ENCODE measurements at regions not wholly inside any gene's neighbourhood (a gene's known extent, or its start where the extent isn't known, plus 50 kb on each side); places are given as distances from the start of the nearest gene placed in this dataset.

DNA sequence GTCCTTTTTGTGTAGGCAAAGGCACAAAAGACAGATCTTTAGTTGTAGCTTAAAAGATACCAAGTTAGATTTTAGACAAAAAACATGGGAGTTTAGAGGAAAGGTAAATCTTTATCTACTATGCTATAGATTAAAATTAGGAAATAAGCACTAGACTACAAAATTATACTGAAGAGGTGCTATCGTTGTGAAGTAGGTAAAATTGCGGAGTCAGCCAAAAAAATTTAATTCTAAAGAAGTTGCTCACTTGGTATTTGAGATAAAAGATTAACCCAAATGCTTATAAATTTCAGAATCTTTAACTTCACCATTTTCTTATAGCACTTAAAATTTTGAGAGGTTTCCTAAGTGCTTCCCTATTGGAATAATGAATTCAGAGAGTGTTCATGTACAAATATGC lies 604.1 kb downstream of the GRXCR1 start:
- TF ChIP-seq, protein P1, sequence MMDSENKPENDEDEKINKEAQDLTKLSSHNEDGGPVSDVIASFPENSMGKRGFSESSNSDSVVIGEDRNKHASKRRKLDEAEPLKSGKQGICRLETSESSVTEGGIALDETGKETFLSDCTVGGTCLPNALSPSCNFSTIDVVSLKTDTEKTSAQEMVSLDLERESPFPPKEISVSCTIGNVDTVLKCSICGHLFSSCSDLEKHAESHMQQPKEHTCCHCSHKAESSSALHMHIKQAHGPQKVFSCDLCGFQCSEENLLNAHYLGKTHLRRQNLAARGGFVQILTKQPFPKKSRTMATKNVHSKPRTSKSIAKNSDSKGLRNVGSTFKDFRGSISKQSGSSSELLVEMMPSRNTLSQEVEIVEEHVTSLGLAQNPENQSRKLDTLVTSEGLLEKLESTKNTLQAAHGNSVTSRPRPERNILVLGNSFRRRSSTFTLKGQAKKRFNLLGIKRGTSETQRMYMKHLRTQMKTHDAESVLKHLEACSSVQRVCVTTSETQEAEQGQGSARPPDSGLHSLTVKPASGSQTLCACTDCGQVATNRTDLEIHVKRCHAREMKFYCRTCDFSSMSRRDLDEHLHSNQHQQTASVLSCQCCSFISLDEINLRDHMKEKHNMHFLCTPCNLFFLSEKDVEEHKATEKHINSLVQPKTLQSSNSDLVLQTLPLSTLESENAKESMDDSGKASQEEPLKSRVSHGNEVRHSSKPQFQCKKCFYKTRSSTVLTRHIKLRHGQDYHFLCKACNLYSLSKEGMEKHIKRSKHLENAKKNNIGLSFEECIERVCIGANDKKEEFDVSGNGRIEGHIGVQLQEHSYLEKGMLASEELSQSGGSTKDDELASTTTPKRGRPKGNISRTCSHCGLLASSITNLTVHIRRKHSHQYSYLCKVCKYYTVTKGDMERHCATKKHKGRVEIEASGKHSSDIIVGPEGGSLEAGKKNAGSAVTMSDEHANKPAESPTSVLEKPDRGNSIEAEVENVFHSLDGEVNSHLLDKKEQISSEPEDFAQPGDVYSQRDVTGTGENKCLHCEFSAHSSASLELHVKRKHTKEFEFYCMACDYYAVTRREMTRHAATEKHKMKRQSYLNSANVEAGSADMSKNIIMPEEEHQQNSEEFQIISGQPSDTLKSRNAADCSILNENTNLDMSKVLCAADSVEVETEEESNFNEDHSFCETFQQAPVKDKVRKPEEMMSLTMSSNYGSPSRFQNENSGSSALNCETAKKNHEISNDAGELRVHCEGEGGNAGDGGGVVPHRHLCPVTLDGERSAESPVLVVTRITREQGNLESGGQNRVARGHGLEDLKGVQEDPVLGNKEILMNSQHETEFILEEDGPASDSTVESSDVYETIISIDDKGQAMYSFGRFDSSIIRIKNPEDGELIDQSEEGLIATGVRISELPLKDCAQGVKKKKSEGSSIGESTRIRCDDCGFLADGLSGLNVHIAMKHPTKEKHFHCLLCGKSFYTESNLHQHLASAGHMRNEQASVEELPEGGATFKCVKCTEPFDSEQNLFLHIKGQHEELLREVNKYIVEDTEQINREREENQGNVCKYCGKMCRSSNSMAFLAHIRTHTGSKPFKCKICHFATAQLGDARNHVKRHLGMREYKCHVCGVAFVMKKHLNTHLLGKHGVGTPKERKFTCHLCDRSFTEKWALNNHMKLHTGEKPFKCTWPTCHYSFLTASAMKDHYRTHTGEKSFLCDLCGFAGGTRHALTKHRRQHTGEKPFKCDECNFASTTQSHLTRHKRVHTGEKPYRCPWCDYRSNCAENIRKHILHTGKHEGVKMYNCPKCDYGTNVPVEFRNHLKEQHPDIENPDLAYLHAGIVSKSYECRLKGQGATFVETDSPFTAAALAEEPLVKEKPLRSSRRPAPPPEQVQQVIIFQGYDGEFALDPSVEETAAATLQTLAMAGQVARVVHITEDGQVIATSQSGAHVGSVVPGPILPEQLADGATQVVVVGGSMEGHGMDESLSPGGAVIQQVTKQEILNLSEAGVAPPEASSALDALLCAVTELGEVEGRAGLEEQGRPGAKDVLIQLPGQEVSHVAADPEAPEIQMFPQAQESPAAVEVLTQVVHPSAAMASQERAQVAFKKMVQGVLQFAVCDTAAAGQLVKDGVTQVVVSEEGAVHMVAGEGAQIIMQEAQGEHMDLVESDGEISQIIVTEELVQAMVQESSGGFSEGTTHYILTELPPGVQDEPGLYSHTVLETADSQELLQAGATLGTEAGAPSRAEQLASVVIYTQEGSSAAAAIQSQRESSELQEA (CRISPR knock-in tag; IDR thresholded peaks at IDR 0.05; ENCODE audit: not compliant biosample characterization), result no peak
- TF ChIP-seq, protein P2, sequence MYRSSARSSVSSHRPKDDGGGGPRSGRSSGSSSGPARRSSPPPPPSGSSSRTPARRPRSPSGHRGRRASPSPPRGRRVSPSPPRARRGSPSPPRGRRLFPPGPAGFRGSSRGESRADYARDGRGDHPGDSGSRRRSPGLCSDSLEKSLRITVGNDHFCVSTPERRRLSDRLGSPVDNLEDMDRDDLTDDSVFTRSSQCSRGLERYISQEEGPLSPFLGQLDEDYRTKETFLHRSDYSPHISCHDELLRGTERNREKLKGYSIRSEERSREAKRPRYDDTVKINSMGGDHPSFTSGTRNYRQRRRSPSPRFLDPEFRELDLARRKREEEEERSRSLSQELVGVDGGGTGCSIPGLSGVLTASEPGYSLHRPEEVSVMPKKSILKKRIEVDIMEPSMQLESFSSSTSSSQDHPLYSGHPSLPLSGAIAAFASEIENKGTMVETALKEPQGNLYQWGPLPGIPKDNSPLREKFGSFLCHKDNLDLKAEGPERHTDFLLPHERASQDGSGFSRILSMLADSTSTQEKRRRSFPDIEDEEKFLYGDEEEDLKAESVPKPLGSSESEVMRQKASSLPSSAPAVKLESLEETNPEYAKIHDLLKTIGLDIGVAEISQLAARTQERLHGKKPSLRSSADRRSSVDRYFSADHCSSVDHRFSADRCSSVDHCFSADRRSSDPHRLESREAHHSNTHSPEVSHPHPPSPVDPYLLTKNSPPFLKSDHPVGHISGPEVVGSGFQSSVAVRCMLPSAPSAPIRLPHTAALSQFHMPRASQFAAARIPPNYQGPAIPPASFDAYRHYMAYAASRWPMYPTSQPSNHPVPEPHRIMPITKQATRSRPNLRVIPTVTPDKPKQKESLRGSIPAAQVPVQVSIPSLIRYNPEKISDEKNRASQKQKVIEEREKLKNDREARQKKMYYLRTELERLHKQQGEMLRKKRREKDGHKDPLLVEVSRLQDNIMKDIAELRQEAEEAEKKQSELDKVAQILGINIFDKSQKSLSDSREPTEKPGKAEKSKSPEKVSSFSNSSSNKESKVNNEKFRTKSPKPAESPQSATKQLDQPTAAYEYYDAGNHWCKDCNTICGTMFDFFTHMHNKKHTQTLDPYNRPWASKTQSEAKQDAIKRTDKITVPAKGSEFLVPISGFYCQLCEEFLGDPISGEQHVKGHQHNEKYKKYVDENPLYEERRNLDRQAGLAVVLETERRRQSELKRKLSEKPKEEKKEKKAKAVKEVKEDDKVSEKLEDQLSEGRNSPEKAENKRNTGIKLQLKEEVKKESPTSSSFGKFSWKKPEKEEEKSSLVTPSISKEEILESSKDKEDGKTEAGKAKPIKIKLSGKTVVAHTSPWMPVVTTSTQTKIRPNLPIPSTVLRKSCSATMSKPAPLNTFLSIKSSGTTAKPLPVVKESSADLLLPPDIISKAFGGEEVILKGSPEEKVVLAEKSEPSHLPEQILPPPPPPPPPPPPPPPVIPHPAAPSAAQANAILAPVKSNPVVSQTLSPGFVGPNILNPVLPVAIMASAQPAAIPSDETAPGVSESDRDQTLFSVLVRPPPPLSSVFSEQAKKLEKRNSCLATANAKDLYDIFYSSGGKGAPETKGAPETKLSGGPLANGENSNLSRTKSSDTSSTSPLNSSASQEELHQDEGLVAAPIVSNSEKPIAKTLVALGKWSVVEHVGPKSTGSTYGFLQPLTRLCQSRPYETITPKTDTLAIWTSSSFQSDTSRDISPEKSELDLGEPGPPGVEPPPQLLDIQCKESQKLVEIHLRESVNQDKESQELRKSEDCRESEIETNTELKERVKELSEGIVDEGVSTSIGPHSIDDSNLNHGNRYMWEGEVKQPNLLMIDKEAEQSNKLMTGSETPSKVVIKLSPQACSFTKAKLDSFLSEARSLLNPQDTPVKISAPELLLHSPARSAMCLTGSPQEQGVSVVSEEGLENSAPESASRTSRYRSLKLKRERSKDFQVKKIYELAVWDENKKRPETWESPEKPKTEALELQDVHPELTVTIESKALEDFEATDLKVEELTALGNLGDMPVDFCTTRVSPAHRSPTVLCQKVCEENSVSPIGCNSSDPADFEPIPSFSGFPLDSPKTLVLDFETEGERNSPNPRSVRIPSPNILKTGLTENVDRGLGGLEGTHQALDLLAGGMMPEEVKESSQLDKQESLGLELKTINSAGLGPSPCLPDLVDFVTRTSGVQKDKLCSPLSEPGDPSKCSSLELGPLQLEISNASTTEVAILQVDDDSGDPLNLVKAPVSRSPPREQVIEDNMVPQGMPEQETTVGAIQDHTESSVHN (CRISPR knock-in tag; IDR thresholded peaks at IDR 0.05), result no peak
- TF ChIP-seq, protein P3, sequence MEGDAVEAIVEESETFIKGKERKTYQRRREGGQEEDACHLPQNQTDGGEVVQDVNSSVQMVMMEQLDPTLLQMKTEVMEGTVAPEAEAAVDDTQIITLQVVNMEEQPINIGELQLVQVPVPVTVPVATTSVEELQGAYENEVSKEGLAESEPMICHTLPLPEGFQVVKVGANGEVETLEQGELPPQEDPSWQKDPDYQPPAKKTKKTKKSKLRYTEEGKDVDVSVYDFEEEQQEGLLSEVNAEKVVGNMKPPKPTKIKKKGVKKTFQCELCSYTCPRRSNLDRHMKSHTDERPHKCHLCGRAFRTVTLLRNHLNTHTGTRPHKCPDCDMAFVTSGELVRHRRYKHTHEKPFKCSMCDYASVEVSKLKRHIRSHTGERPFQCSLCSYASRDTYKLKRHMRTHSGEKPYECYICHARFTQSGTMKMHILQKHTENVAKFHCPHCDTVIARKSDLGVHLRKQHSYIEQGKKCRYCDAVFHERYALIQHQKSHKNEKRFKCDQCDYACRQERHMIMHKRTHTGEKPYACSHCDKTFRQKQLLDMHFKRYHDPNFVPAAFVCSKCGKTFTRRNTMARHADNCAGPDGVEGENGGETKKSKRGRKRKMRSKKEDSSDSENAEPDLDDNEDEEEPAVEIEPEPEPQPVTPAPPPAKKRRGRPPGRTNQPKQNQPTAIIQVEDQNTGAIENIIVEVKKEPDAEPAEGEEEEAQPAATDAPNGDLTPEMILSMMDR (CRISPR knock-in tag; IDR thresholded peaks at IDR 0.05), result no peak
- TF ChIP-seq ZNF121 (CRISPR knock-in tag; IDR thresholded peaks at IDR 0.05) (no peak), EP300 (IDR thresholded peaks at IDR 0.05; ENCODE audit: low read depth in 2 of 2, low read length in 2 of 2) (no peak), EP300 (CRISPR knock-in tag; IDR thresholded peaks at IDR 0.05; ENCODE audit: borderline replicate concordance) (no peak), ZSCAN21 (CRISPR knock-in tag; IDR thresholded peaks at IDR 0.05; ENCODE audit: borderline replicate concordance) (no peak), RFX1 (IDR thresholded peaks at IDR 0.05) (no peak), SRSF1 (optimal IDR thresholded peaks at IDR 0.05; ENCODE audit: low read depth, low read length) (no peak), RAD21 (CRISPR knock-in tag; IDR thresholded peaks at IDR 0.05) (no peak), GATA4 (IDR thresholded peaks at IDR 0.05; ENCODE audit: borderline replicate concordance, low read depth) (no peak)
- TF ChIP-seq, protein P4, sequence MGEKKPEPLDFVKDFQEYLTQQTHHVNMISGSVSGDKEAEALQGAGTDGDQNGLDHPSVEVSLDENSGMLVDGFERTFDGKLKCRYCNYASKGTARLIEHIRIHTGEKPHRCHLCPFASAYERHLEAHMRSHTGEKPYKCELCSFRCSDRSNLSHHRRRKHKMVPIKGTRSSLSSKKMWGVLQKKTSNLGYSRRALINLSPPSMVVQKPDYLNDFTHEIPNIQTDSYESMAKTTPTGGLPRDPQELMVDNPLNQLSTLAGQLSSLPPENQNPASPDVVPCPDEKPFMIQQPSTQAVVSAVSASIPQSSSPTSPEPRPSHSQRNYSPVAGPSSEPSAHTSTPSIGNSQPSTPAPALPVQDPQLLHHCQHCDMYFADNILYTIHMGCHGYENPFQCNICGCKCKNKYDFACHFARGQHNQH (CRISPR knock-in tag; IDR thresholded peaks at IDR 0.05), result no peak
- TF ChIP-seq, protein P5, sequence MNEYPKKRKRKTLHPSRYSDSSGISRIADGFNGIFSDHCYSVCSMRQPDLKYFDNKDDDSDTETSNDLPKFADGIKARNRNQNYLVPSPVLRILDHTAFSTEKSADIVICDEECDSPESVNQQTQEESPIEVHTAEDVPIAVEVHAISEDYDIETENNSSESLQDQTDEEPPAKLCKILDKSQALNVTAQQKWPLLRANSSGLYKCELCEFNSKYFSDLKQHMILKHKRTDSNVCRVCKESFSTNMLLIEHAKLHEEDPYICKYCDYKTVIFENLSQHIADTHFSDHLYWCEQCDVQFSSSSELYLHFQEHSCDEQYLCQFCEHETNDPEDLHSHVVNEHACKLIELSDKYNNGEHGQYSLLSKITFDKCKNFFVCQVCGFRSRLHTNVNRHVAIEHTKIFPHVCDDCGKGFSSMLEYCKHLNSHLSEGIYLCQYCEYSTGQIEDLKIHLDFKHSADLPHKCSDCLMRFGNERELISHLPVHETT (CRISPR knock-in tag; conservative IDR thresholded peaks at IDR 0.05), result no peak

Data from HepG2 (cell line).